ENCODE measurements at regions not wholly inside any gene's neighbourhood (a gene's known extent, or its start where the extent isn't known, plus 50 kb on each side); places are given as distances from the start of the nearest gene placed in this dataset.

GRCh38 chr7:51982653-51983052 lies 666.0 kb upstream of the COBL start:
- in situ Hi-C loops (cut with MboI; ENCODE audit: low sequenced_read_pairs) (no loop called here), intact Hi-C loops (cut with micrococcal nuclease) (no loop called here), dilution Hi-C loops (cut with HindIII; ENCODE audit: low sequenced_read_pairs, unreplicated experiment) (no loop called here)
- Histone ChIP-seq H3K27ac (ENCODE audit: insufficient read depth, low read length) (no peak overlapping the region), H3K4me3 (ENCODE audit: insufficient read depth, low read depth, low read length) (no peak overlapping the region), H2AK5ac (ENCODE audit: low read depth, low read length) (no peak overlapping the region), H3K9me3 (ENCODE audit: control insufficient read depth, insufficient read depth, low read length) (peaks cover 3% of the 10 kb centered on the region; the same call in 1 of the 2 replicates), H4K20me1 (ENCODE audit: insufficient read depth, low read length) (no peaks in the 10 kb centered on the region), H3K36me3 (ENCODE audit: control insufficient read depth, insufficient read depth, low read length) (no peaks in the 10 kb centered on the region), H2AK9ac (replicated peaks; ENCODE audit: low read depth, low read length, poor library complexity) (no peak overlapping the region), H3K4me2 (ENCODE audit: low read depth, low read length) (no peak overlapping the region), H2BK15ac (ENCODE audit: low read depth, low read length) (no peak overlapping the region), H2BK20ac (ENCODE audit: low read depth, low read length) (no peak overlapping the region), H3K9ac (ENCODE audit: low read depth, low read length) (no peak overlapping the region), H3K4ac (ENCODE audit: low read depth, low read length) (no peak overlapping the region), H2AFZ (replicated peaks; ENCODE audit: low read length, poor library complexity) (no peak overlapping the region), H3K23ac (ENCODE audit: low read depth, low read length) (no peak overlapping the region), H2BK5ac (ENCODE audit: low read depth, low read length, poor library complexity, severe bottlenecking) (no peak overlapping the region), H3K18ac (ENCODE audit: low read depth, low read length) (no peak overlapping the region), H3K56ac (ENCODE audit: extremely low read depth, insufficient read depth, low read length) (no peak overlapping the region), H3K4me1 (ENCODE audit: control insufficient read depth, insufficient read depth, low read length) (no peaks in the 10 kb centered on the region), H3K14ac (replicated peaks; ENCODE audit: low read depth, low read length) (no peak overlapping the region), H4K8ac (ENCODE audit: low read depth in 2 of 2, low read length in 2 of 2) (no peak overlapping the region), H4K91ac (ENCODE audit: insufficient read depth, low read depth, low read length) (no peak overlapping the region), H4K5ac (ENCODE audit: low read depth, low read length) (no peak overlapping the region), H3K79me1 (ENCODE audit: low read depth in 1 of 2, low read length in 2 of 2) (no peaks in the 10 kb centered on the region), H3K27me3 (ENCODE audit: control insufficient read depth, insufficient read depth, low read length) (no peaks in the 10 kb centered on the region), H3K9me1 (ENCODE audit: insufficient read depth, low read length) (no peaks in the 10 kb centered on the region), H2BK120ac (ENCODE audit: low read depth, low read length) (no peak overlapping the region)
- POLR2A ChIA-PET (ENCODE audit: unreplicated experiment): no interaction called here
- no peak for DNase-seq
- CTCF ChIA-PET: no interaction called here
- TF ChIP-seq RFX5 (IDR thresholded peaks at IDR 0.05; ENCODE audit: low read depth, low read length): no peak
- TF ChIP-seq CHD1 (IDR thresholded peaks at IDR 0.05; ENCODE audit: low read depth, low read length): no peak
- TF ChIP-seq BHLHE40 (IDR thresholded peaks at IDR 0.05; ENCODE audit: low read depth, low read length): no peak
- no peak for TF ChIP-seq NFE2L2 (IDR thresholded peaks at IDR 0.05; ENCODE audit: low read depth, low read length)
- TF ChIP-seq MAFK (IDR thresholded peaks at IDR 0.05; ENCODE audit: low read depth, low read length): no peak
- TF ChIP-seq POLR2A (IDR thresholded peaks at IDR 0.05; ENCODE audit: low read depth, low read length): no peak
- no peak for TF ChIP-seq ELK1 (IDR thresholded peaks at IDR 0.05; ENCODE audit: borderline replicate concordance, low read depth, low read length)
- no peak for TF ChIP-seq RCOR1 (IDR thresholded peaks at IDR 0.05; ENCODE audit: insufficient replicate concordance, low read length)
- no peak for TF ChIP-seq MXI1 (IDR thresholded peaks at IDR 0.05; ENCODE audit: borderline replicate concordance, low read depth, low read length)
- no peak for TF ChIP-seq USF2 (IDR thresholded peaks at IDR 0.05; ENCODE audit: low read depth, low read length)
- TF ChIP-seq MAZ (IDR thresholded peaks at IDR 0.05; ENCODE audit: borderline replicate concordance, low read depth, low read length): no peak
- TF ChIP-seq CEBPB (IDR thresholded peaks at IDR 0.05; ENCODE audit: low read depth, low read length): no peak
- no peak for TF ChIP-seq SMC3 (IDR thresholded peaks at IDR 0.05; ENCODE audit: low read depth, low read length)
- no peak for TF ChIP-seq FOS (IDR thresholded peaks at IDR 0.05; ENCODE audit: low read depth, low read length)
- TF ChIP-seq RAD21 (IDR thresholded peaks at IDR 0.05; ENCODE audit: low read length): no peak
- no peak for TF ChIP-seq CTCF (conservative IDR thresholded peaks at IDR 0.05; ENCODE audit: low read depth, low read length)
- 20% methylated on average over 3 of the region's 5 CpGs; no CpG with 5 or more reads in 1 of the 2 experiments for WGBS, 2 experiments (ENCODE audit: extremely low coverage in 2 of 2, insufficient read length in 1 of 2)
- no peak for ATAC-seq (ENCODE audit: low read depth)
- no TSS peak for BruUV-seq (replicated peaks)
